ENCODE measurements at regions not wholly inside any gene's neighbourhood (a gene's known extent, or its start where the extent isn't known, plus 50 kb on each side); places are given as distances from the start of the nearest gene placed in this dataset.

- TF ChIP-seq ELK1 (IDR thresholded peaks at IDR 0.05; ENCODE audit: borderline replicate concordance, low read depth, low read length) (no peak), MXI1 (IDR thresholded peaks at IDR 0.05; ENCODE audit: borderline replicate concordance, low read depth, low read length) (no peak)
- DNase-seq (no peak), ATAC-seq (ENCODE audit: low read depth) (no peak)
- no peak overlapping the region for H3K4me3 ChIP-seq (ENCODE audit: insufficient read depth, low read depth, low read length)
- in situ Hi-C loops (cut with MboI; ENCODE audit: low sequenced_read_pairs) (no loop called here), intact Hi-C loops (cut with micrococcal nuclease) (no loop called here), dilution Hi-C loops (cut with HindIII; ENCODE audit: low sequenced_read_pairs, unreplicated experiment) (no loop called here)
- H2BK20ac ChIP-seq (ENCODE audit: low read depth, low read length) = no peak overlapping the region
- H3K4me1 ChIP-seq (ENCODE audit: control insufficient read depth, insufficient read depth, low read length) = no peaks in the 10 kb centered on the region
- H3K23ac ChIP-seq (ENCODE audit: low read depth, low read length) = no peak overlapping the region
- H2AK9ac ChIP-seq (replicated peaks; ENCODE audit: low read depth, low read length, poor library complexity) = no peak overlapping the region
- no peak overlapping the region for H4K5ac ChIP-seq (ENCODE audit: low read depth, low read length)
- peaks cover 10% of the 10 kb centered on the region for H3K9me3 ChIP-seq (ENCODE audit: control insufficient read depth, insufficient read depth, low read length)
- no peak overlapping the region for H3K4ac ChIP-seq (ENCODE audit: low read depth, low read length)
- H3K36me3 ChIP-seq (ENCODE audit: control insufficient read depth, insufficient read depth, low read length) = no peaks in the 10 kb centered on the region
- H2BK5ac ChIP-seq (ENCODE audit: low read depth, low read length, poor library complexity, severe bottlenecking) = no peak overlapping the region
- no peak overlapping the region for H2BK15ac ChIP-seq (ENCODE audit: low read depth, low read length)
- 0% methylated on average over 1 of the region's 2 CpGs; no CpG with 5 or more reads in 1 of the 2 experiments for WGBS, 2 experiments (ENCODE audit: extremely low coverage in 2 of 2, insufficient read length in 1 of 2)
- no peak overlapping the region for H3K4me2 ChIP-seq (ENCODE audit: low read depth, low read length)
- CTCF ChIA-PET = no interaction called here
- H3K14ac ChIP-seq (replicated peaks; ENCODE audit: low read depth, low read length) = no peak overlapping the region
- BruUV-seq (replicated peaks) = no TSS peak
- no peak overlapping the region for H2BK120ac ChIP-seq (ENCODE audit: low read depth, low read length)
- no peaks in the 10 kb centered on the region for H3K79me1 ChIP-seq (ENCODE audit: low read depth in 1 of 2, low read length in 2 of 2)
- H3K56ac ChIP-seq (ENCODE audit: extremely low read depth, insufficient read depth, low read length) = no peak overlapping the region
- H4K8ac ChIP-seq (ENCODE audit: low read depth in 2 of 2, low read length in 2 of 2) = no peak overlapping the region
- POLR2A ChIA-PET (ENCODE audit: unreplicated experiment) = no interaction called here
- H3K27ac ChIP-seq (ENCODE audit: insufficient read depth, low read length) = no peak overlapping the region
- H2AFZ ChIP-seq (replicated peaks; ENCODE audit: low read length, poor library complexity) = no peak overlapping the region
- no peaks in the 10 kb centered on the region for H4K20me1 ChIP-seq (ENCODE audit: insufficient read depth, low read length)
- no peaks in the 10 kb centered on the region for H3K9me1 ChIP-seq (ENCODE audit: insufficient read depth, low read length)
- H4K91ac ChIP-seq (ENCODE audit: insufficient read depth, low read depth, low read length) = no peak overlapping the region
- H3K9ac ChIP-seq (ENCODE audit: low read depth, low read length) = no peak overlapping the region
- H3K18ac ChIP-seq (ENCODE audit: low read depth, low read length) = no peak overlapping the region
- H3K27me3 ChIP-seq (ENCODE audit: control insufficient read depth, insufficient read depth, low read length) = no peaks in the 10 kb centered on the region
- H2AK5ac ChIP-seq (ENCODE audit: low read depth, low read length) = no peak overlapping the region
Observed at GRCh38 chr17:33582661-33583060, 289.6 kb upstream of the ASIC2 start.

All from IMR-90 (cell line).